ENCODE measurements at regions not wholly inside any gene's neighbourhood (a gene's known extent, or its start where the extent isn't known, plus 50 kb on each side); places are given as distances from the start of the nearest gene placed in this dataset.

- TF ChIP-seq CTCF (IDR thresholded peaks at IDR 0.05) (no peak), POLR2AphosphoS5 (IDR thresholded peaks at IDR 0.05) (no peak), POLR2A (IDR thresholded peaks at IDR 0.05) (no peak), EP300 (IDR thresholded peaks at IDR 0.05) (no peak)
These were observed 359.6 kb downstream of the RNF144B start for GRCh38 chr6:18746727-18747126.
